OCI-LY7 (cell line): ENCODE measurements at regions not wholly inside any gene's neighbourhood (a gene's known extent, or its start where the extent isn't known, plus 50 kb on each side); places are given as distances from the start of the nearest gene placed in this dataset.

Experiments used
- CTCF ChIP-seq: fragments of 200-600 bp; sonication (generic); conservative IDR thresholded peaks from 2 replicates; pipeline ENCODE4 v1.5.1; 2014; ENCODE audit warnings: mild to moderate bottlenecking, antibody characterized with exemption, low read length, moderate library complexity, mixed read lengths
- EZH2phosphoT487 ChIP-seq: fragments of 200-600 bp; sonication (generic); IDR thresholded peaks from 2 replicates; pipeline ENCODE4 v1.6.1; 2018; ENCODE audit warnings: low read depth, borderline replicate concordance, mild to moderate bottlenecking, mixed run types, antibody characterized with exemption, low read length, moderate library complexity, mixed read lengths

DNA sequence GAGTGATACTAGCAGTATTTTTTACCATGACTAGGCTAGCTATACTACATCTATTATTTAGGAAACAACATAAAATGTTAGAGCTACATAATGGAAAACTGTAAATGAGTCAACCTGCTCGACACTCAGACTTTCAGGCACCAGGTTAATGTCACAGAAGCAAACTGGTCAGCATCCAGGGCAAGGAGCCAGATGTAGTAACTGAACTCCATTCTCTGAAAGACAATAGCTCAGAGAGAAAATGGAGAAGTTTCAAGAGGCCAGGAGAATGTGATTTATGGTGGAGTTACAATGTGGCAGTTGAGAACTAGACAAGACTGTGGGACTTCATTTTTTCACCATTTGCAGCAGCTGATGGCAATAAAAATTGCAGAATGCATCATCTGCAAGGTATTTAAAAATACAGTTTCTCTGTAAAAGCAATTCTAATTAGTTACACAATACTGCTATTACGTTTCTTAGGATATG lies 342.7 kb upstream of the PABPC4L start:
- TF ChIP-seq CTCF (no peak), EZH2phosphoT487 (no peak)
